Activated CD8-positive, alpha-beta memory T cell treated with anti-CD3 and anti-CD28 coated beads, Interleukin-2, amount 50 U/mL, for 48 hours (primary cell): ENCODE measurements at regions not wholly inside any gene's neighbourhood (a gene's known extent, or its start where the extent isn't known, plus 50 kb on each side); places are given as distances from the start of the nearest gene placed in this dataset.

ENCODE experiments used
- DNase-seq: peaks from one replicate; pipeline ENCODE4 v3.0.0-alpha.2; 2020

DNA sequence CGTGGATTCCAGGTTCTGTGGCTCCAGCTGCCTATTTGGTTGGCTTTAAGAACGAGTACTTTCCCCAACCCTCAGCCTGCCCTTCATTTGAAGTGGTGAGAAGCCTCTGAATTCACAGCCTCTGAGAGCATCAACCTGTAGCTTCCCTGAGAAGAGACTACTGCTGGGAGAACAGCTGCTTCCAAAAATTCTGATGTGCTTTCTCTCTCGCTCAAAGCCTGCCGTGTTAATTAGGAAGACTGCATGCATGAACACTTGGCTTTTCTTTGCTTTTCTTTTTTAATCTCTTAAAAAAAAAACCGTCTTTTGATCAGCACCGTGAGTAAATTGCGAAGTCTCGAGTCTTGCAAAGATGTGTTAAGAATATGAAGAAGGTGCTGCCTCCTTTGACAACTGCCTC, 153.4 kb upstream of the MAP1B start:
- no peak for DNase-seq

DNA sequence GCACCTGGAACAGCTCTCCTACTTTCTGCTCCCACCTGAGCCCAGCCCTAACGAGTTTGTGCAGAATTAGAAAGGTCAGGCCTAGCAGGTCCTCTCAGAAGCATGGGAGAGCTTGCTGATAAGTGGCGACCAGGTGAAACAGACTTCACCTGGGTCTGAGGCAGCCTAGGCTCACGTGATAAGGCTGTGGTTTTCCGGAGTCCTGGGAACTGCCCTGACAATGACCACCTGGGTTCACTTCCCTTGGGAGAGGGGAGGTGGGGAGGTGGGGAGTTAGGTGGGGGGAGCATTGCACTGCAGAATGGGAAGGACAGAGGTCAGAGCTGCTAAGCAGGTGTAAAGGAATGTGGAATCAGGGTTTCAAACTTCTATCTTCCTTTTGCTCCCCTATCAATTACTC, 152.9 kb upstream of the MAP1B start:
- no peak for DNase-seq

DNA sequence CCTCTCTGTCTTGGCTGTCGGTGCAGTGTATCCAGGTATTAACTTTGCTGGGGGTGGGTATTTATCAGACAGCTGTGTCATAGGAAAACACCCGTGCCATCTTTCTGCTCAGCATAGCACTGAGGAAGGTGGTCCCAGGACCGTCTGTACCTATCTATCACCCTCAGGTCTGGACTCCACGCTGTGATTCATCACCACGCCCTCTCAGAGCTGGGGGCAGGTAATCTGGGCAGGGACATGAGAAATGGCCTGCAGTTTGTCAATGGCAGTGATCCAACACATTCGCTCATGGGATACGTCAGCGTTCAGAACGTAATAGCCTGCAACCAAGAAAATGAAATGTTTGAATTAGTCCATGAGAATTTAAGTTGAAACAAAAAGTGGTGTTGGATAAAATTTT, 151.6 kb upstream of the MAP1B start:
- no peak for DNase-seq

DNA sequence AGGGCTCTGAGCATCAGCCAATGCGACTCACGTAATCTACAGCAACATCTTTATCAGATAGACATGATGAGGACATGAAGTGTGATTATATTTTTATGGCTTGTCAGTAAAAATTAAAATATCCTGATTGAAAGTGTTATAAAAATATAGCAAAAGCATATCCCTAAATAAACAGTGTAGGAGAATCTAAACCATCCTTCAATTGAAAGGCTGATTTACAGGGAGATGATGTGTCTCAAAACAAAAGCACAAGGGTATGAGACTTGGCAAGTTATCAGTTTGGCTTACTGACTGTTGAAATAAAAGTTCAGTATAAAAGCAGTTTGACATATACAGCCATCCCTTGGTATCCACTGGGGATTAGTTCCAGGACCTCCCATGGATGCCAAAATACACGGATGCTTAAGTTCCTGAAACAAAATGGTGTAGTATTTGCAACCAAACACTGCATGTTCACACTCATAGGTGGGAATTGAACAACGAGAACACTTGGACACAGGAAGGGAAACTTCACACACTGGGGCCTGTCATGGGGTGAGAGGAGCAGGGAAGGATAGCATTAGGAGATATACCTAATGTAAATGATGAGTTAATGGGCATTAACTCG, 149.9 kb upstream of the MAP1B start:
- no peak for DNase-seq

DNA sequence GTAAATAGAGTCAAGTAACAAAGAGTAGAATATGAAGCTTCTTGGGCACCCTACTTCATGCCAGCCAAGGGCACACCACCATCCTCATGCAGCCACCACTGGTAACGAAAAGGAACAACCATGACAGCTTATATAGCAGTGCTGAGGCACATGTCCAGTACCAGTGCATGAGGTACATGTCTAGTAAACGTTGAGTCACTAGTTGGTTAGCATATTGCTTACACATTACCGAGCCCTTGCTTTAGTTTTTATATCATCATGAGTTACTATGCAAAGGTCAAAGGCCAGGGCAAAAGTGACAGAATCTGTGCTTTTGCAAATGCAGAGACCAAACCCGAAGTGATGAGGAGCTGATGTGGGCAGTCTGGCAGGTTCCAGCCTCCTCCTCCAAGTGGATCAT, 147.1 kb upstream of the MAP1B start:
- no peak for DNase-seq

DNA sequence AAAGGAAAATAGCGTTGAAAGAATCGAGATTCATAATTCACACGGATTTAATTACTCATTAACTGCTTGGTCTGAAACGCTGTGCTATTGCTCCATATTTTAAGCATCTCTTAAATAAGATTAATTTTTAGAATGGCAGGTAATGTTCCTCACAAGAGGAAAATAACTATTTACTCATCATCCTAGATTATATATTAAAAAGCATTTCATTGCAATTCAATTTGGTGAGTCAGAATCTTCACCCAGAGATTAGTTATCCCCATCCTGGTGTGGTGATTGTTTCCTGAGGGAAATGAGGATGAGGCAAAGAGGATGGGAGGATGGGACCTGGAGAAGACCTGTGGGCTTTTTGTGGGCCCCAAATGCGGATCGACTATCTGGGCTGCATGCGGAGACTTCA, 145.5 kb upstream of the MAP1B start:
- DNase-seq = no peak

DNA sequence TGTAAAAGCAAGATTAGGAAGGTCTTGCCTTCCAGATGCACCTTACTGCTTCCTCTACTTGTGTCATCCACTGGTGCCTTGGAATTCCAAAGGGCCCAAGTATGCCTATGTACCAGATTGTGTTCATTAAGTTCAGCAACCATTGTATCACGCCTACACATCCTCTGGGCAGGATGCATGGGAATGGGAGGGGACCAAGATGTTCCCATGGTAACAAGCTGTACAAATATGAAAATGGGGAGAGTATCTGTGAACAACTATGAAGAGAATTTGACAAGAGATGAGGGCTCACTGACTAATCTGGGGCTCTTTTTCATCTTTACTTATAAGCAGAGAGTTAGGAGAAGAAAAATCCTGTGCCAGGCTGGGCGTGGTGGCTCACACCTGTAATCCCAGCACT, 137.8 kb upstream of the MAP1B start:
- no peak for DNase-seq

DNA sequence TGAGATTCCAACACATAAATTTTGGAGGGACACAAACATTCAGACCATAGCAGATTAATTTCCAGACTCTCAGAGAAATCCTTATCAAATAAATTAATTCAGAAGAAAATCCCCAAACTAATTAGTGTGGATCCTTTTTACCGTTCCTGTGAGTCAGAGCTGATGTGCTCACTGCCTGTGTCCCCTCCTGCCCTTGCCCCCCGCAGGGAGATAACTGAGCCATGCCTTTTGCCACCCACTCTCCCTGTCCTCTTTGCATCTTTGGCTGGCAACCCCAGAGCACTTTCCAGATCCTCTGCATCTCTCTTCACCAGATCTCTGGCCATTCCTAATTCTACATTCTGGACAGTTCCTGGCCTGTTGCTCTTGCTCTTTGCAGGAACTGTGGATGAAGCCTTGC, 135.4 kb upstream of the MAP1B start:
- DNase-seq = no peak

DNA sequence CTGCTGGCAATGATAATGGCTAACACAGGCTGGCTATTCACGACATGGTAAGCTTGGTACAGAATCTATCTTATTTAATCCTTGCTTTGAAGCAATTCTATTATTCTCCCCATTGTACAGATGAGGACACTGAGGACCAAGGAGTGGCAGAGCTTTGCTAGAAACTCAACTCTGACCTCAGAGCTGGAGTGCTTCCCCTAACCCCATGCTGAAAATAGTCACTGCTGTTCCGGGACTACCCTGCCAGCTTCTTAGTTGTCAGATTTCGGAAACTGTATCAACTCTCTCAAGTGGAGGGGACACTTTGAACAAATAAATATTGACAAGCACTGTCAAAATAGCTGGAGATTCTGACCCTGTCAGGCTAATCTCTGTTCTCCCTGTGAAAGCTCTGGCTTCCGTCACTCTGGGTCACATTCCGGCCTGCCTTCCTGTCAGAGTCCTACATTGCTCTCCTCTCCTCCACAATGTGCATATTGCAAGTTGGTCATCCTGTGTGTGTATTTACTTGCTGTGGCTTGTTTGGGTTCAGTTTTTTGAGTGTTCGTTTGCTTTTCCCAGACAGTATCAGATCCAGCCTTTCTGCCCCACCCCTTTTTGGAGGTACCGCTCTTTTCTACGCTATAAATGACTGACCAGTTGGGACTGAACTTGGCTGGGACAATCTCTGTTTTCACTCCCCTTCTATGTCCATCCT, 134.3 kb upstream of the MAP1B start:
- no peak for DNase-seq

DNA sequence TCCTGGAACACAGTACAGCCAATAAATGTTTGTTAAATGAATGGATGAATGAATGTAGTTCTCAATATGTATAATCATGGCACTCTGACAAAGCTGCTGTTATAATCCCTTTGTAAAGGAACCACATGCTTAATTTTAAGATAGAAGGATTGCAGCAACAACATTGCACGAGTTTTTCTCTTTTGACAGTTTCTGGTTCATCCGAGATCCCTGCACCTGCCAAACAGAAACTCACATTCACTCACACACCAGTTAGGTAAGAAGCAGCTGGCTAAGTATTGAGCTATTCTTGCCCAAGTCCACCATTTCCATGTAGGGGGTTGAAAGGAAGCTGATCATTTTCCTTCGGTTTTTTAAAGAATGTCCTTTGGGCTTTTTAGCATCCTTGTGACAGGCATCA, 133.7 kb upstream of the MAP1B start:
- no peak for DNase-seq

DNA sequence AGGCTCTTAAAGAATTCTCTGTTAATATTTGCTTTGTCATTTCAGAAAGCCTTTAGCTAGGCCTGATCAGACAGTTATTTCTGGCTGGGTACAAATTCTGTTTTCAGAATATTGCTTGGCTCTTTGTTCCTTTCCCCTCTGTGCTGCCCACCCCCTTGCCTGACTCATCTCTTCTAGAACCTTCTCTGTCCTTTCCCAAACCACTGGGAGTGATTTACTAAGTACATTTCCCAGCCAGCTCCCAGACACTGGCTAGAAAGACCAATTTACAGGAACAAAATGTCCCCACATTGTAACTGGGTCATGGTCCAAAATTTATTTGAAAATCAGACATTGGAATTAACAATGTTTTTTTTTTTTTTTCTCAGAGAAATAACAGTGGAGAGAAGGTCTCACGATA, 133.1 kb upstream of the MAP1B start:
- no peak for DNase-seq

DNA sequence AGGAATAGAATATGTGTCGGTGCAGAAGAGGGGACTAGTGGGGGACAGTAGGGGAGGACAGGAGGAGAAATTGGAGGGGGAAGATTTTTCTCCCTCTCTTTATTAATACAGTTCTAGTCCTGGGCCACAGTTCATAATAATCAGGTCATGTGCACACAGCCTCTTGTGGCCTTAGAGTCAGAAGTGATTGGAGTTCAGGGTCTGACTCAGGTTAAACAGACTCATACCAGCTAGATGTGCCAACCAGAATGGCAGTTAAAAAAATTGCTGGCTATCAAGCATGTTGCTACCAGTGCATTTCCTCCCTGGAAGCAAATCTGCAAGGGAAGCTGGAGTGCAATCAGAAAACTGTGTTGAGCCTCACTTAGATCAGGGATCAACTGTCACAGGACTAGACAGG, 132.7 kb upstream of the MAP1B start:
- DNase-seq = no peak

DNA sequence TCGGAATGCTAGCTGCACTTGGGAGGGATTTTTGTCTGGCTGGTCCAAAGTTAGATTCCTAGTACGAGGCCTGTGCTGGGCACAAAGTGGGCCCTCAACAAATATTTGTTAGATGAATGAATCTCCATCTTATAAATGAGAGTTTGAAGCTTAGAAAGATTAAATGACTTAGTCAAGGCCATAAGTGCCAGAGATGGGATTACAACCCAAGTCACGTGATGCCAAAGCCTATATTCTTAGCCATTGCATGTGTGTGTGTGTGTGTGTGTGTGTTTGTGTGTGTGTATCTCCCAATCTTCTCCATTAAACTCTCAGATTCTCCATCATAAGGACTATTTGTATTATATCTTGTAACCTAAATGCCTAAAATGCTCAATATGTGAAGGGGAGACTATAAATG, 130.8 kb upstream of the MAP1B start:
- DNase-seq = no peak

DNA sequence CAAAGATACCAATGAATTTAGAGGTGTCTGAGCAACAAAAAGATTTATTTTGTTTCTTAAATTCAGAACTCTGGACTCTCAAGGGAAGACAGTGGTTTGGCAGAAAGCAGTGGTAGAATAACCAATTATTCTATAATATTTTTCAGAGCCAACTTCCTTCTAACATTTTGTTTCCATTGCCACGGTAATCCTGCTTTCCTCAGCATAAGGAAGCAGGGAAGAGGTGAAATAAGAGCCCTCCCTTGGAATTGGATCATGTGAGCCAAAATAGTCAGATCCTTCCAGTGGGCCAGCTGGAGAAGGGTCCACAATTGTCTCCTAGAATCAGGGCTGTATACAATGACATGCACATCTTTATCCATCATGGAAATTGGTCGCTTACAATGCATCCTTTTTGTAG, 130.0 kb upstream of the MAP1B start:
- no peak for DNase-seq

DNA sequence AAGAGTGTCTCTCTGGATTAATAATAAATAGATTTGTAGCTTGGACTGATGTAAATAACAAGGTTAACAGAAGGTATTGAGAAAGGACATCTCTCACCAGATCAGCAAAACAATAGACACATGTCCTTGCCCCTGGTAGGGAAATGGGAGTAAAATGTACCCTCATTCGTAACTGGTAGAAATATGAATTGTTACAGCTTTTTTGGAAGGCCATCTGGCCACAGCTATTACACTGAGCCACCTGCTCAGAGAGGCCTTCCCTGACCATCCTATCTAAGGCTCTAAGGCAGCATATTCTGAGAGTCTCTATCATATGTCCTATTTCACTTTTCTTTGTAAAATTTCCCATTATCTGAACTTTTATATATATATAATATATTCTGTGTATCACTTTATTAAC, 129.1 kb upstream of the MAP1B start:
- no peak for DNase-seq

DNA sequence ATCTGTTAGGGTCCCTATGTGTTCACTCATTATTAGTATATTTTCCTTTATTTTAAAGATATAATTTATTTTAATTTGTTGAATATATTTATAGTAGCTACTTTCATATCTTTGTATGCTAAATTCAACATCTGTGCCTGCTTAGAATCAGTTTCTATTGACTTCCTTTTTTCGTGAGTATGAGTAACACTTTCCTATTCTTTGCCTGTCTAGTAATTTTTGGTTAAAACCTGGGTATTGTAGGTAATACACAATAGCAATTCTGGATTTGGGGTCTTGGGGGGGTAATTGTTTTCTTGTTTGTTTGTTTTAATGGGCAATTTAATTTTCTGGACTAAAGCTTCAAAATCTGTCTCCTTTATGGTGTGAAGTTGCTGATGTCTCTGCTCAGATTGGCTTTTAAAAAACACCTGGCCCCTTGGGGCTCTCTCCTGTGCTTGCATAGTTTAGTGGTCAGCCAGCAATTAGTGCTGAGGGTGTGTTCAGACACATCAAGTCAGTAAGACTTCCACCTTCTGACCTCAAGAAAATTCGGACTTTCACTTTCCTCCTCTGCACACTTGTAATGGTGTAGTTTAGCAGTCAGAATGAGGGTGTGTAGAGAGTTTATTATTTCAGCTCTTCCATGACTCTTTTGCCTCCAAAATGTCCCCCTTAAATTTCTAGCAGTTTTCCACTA, 124.4 kb upstream of the MAP1B start:
- no peak for DNase-seq

DNA sequence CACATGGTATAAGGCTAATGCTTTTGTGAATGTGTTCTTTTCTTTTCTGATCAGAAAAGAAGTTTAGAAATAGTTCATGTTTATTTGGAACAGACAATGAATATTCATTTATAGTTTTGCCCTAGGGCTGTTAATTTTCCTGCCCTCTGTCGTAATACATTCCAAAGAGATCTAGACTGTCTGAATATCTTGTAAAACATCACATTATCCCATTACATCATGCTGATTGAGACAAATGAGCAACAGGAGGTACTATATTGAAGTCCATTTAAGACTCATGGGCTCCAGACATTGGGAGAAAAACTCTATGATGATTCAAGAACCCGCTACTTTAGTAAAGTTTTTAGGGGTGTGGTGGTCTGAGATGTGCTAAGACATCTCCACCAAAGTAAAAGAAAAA, 121.2 kb upstream of the MAP1B start:
- no peak for DNase-seq

DNA sequence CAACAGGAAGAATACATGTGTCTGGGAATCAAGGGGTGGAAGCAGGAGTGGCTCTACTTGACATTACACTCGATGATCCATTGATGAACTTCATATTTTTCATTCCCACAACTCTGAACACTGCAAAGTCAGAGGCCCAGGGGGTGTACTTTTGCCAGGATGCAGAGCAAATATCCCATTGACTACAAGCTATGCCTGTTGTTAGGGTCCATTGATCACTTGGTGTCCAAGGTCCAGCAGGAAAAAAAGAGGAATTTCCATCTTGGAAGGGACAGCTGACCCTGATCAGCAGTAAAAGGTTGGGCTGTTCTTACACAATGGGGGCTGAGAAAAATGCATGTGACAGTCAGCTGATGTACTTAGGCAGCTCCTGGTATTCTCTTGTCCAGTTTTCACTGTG, 118.5 kb upstream of the MAP1B start:
- DNase-seq = no peak

DNA sequence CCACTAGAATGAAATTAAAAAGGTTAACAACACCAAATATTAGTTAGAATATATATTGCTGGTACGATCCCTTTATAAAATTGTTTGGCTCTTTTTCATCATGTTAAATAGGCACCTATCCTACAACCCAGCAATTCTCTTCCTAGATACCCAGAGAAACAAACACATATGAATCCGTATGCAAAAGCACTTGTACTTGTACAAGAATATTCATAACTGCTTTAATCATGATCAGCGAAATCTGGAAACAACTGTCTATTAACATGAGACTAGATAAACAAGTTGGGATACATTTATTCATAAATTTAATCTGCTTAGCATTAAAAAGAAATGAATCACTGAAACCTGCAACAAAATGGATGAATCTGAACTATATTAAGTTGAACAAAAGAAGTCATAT, 113.7 kb upstream of the MAP1B start:
- no peak for DNase-seq

DNA sequence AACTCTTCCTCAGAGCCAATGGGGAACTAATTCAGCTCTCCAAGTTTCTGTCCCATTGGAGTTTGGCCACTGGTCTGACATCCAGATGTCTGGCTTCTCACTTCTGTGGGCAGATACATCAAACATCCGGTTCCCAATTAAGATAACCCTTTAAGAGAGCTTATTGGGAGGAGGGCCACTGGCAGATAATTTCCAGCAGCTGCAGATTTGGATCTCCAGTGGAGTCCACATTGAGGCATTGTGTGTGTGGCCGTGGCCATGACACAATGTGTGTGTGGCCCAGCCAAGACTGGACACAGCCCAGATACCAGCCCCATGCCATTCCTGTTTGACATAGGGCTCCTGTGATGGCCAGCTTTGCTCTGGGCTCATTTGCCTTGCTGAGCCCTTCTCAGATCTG, 110.5 kb upstream of the MAP1B start:
- DNase-seq = no peak

DNA sequence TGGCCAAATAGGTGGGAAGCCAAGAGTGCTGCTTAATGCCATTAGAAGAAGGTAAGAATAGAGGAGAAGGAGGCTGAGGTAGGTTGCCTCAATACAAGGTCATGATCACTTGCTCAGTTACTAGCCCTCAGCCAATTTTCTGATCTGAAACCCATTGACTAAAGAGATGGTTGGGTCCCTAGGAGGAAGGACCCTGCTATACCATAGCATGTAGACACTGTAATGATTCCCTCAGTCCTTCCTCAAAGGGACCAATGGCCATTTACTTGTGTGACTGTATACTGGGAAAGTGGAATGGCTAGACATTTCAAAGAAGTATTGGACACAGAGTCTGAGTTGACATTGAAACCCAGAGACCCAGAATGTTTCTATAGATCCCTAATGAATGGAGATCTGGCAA, 108.5 kb upstream of the MAP1B start:
- no peak for DNase-seq

DNA sequence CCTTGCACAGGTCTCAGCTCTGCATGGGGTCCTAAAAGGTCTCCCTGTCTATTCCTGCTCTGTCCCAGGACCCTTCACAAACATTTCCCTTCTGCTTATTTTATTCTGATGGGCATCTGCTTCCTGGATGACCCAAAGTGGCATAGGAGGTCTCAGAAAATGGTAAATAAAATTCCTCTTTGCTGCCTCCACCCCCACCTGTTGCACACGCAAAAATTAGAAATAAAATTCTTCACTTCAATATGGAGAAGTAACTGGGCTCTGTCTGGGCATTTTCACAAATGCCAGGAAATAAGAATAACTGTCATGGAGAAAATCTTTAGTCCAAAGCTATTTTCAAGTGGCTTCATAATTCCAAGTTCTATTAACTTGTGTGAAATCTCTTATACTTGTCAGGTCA, 106.6 kb upstream of the MAP1B start:
- no peak for DNase-seq

DNA sequence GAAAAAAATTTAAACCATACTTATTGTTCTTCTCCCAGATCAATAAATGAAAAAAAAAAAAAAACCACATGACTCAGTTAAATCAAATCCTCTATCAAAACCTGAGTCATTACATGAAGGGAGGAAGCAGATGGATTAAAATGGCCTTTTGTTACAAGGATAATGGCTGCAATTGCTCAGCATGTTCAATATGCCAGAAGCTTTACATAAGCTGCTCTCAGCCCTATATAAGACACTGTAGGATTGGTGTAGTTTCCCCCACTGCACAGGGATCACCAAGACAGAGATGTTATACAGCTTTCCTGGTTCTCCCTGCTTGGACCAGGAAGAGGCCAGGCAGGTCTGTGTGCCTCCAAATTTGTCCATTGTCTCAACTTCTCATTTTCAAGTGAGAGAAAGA, 101.6 kb upstream of the MAP1B start:
- no peak for DNase-seq

DNA sequence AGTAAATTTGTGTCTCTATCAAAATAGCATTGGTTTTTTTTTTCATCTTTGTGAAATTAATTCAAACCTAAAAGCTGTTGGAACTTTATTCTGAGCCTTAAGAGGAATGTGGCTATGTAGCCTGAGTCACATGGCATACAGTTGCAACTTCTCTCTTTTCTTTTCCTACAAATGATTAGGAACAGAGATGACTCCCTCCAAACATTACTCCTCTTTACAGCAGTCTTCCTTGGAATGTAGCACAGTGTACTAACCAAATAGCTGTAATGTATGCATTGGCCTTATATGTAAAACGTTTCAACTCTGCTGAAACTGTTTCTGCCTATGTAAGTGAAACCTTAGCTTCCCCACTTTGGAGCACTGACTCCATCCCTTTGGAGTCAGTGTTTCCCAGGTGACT, 100.9 kb upstream of the MAP1B start:
- DNase-seq = no peak
